GM19035 (cell line): ENCODE measurements at regions not wholly inside any gene's neighbourhood (a gene's known extent, or its start where the extent isn't known, plus 50 kb on each side); places are given as distances from the start of the nearest gene placed in this dataset.

Experiments
- ATAC-seq: cut with Tn5 transposase; IDR thresholded peaks from one replicate; pipeline ENCODE4 v1.9.1; 2021; ENCODE audit not compliant: unreplicated experiment

- no peak for ATAC-seq
Observed at GRCh38 chr21:43348801-43349261, 78.1 kb downstream of the SIK1 start.

GRCh38 chr21:43348170-43348766, 78.7 kb downstream of the SIK1 start:
- no peak for ATAC-seq

GRCh38 chr21:43347461-43348169, 79.3 kb downstream of the SIK1 start:
- no peak for ATAC-seq

- no peak for ATAC-seq
Observed at GRCh38 chr21:43346551-43346950, 80.4 kb downstream of the SIK1 start.

GRCh38 chr21:43345746-43346409, 81.1 kb downstream of the SIK1 start:
- ATAC-seq = no peak

GRCh38 chr21:43345046-43345745, 81.7 kb downstream of the SIK1 start:
- no peak for ATAC-seq

- ATAC-seq = no peak
Observed at GRCh38 chr21:43343992-43344886, 82.7 kb downstream of the SIK1 start.

DNA sequence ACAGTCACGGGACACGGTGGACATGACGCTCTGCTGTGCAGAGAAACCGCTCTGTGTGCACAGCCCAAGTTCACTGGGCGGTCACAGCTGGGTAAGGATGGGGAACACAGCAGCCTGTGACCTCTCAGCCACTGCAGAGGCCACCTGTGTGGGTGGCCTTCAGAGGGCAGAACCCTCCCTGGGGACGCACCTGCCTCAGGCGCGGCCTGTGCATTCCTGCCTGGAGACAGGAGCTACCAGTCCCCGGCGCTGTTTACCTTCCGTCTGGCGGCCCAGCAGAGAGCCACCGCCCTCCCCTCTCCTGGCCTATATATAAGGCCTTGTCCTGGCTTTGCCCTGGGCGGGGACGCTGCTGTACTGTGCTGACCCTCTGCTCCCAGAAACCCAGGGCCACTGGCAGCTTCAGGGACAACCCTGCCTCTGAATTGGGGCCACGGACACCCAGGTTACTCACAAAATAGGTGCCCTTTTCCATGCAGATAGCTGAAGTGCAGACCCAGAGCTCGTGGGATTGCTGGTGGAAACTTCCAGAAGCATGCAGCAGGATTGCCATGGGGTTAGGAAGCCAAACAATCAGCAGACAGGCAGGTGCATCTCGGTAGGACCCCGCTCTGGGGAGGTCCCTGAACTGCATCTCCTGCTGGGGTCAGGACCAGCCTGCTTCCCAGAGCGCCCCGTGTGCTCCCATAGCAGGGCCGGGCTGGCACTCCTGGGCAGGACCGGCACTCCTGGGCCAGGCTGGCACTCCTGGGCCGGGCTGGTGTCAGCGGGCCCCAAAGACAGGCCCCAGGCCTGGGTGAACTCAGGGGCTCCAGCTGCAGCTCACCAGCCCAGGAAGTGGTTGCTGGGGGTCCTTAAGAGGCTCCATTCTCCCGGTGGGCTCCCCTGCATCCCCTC, 83.6 kb downstream of the SIK1 start:
- no peak for ATAC-seq

- no peak for ATAC-seq
Observed at GRCh38 chr21:43342301-43342881, 84.5 kb downstream of the SIK1 start.

DNA sequence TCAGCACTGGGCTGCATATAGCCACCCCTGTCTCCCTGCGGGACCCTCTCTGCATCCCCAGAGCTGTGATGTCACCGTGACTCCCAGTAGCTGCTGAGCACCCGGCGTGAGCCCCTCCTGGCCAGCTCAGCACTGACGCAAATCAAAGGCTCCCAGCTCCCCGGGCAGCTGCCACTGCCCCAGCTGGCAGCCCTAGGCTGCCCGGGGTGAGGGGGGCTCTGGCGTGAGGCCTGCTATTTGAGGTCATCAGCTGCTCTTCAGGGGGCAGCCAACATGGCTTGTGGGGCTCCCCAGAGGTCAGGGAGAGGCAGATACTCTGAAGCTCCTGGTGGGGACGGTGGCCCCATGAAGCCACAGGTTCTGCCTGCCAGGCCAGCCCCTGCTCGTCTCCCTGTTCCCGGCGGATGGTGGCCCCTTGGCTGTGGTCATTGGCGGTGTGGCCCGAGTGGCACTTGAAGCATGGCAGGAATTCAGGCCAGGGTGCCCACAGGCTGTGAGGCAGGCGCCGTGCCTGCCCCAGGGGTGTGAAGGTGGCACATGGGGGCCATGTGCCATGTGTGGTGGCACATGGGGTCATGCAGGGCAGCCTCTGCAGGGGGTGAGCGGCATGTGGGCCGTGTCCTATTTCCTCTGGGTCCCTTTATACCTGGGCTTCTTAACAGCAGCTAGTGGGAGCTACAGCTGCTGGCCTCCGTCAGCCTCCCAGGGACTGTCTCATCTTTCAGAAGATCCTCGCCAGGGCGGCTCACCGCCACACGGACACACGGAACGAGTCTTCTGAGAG, 85.4 kb downstream of the SIK1 start:
- ATAC-seq = no peak

DNA sequence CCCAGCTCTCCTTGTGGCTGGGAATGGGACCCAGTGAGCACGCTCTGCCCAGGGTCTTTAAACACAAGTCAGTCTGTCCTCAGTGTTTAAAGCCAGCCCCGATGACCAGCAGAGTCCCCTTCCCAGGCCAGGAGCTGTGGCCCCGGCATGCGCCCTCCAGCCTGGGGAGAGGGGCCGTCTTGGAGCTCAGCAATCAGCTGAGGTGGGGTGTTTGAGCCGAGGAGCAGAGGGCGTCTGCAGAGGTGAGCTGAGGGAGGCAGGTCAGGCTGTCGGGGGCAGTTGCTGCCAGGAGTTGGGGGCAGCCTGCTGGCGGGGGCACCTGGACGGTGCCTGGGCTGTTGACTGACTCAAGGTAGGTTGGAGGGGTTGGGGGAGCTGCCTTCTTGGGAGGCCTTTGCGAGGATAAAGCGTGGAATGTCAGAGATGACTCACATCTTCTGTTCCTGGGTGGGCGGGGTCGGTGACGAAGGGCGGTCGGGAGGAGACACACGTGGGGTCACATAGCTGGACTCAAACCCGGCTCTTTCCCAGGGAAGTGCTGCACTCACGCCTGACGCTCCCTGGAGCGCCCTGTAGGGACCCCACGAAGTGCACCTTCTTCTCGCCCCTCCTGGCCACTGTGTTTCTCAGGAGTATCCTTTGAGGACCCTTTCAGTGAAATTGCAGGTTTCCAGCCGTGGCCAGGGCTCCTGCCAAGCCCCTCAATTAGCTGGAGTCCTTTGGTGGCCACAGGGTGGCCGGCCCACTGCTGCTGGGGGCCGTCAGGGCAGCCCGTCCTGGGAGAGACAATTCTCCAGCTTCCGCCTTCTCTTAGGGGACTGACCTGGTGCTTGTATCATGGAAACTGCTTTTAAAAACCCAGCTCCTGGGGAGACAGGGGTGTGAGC, 86.2 kb downstream of the SIK1 start:
- no peak for ATAC-seq

GRCh38 chr21:43339668-43340067, 87.3 kb downstream of the SIK1 start:
- ATAC-seq = no peak

DNA sequence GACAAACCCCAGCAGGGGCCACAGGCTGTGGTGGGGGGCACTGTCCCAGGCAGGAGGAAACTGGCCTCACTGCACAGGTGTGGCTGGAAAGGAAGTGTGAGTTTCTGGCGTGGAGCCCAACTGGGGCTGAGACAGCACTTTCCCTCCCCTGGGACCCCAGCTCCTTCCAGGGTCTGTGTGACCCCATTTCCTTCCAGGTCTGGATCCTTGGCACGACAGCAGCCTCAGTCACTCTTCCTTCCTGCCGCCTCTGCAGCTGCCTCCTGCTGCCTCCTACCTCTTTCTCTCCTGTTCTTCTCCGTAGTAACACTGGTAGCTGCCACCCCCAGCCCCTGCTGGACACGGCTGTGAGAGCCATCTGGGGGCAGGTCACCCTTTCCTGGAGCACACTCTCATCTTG, 88.0 kb downstream of the SIK1 start:
- ATAC-seq = no peak

- ATAC-seq = no peak
Observed at GRCh38 chr21:43337901-43338655, 88.9 kb downstream of the SIK1 start.

- ATAC-seq = no peak
Observed at GRCh38 chr21:43335119-43335518, 91.8 kb downstream of the SIK1 start.

DNA sequence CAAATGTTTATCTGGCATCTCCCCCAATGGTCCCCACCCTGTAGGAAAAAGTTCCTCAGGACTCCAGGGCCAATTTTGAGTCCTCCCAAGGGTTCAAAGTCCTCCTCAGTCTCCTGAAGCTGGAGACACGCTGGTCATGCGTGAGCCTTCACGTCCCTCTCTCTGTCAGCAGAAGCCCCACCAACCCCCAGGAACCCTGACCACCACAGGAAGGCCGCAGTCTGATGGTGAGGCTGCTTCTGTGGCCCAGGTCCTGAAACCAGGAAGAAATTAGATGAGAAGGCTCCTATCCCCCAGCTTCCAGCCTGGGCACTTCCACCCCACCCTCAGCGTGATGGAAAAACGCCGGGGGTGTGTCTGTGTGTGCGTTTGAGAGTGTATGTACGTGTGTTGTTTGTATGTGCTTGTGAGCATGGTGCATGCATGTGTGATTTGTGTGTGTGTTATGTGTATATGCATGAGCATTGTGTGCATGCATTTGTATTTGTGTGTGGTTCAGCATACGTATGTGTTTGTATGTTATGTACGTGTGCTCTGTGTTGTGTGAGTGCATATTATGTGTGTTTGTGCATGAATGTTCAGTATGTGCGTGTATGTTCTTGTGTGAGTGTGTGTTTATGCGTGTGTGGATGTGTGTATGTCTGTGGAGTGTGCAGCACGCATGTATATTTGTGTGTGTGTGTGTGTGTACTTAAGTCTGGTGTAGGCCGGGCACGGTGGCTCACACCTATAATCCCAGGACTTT, 92.5 kb downstream of the SIK1 start:
- no peak for ATAC-seq
